GM19372 (cell line): ENCODE measurements at regions not wholly inside any gene's neighbourhood (a gene's known extent, or its start where the extent isn't known, plus 50 kb on each side); places are given as distances from the start of the nearest gene placed in this dataset.
"Not testable (repeated sequence)": the region's sequence is repeated elsewhere in the genome, so short reads cannot be mapped to it uniquely, and the experiment has no call there.

Source experiments
- ATAC-seq: cut with Tn5 transposase; IDR thresholded peaks from one replicate; pipeline ENCODE4 v1.9.1; 2021; ENCODE audit warnings: mild to moderate bottlenecking, low read depth, moderate library complexity; ENCODE audit not compliant: unreplicated experiment

GRCh38 chr1:34366875-34367624 is 190.3 kb downstream of the C1orf94 start:
- ATAC-seq = no peak

DNA sequence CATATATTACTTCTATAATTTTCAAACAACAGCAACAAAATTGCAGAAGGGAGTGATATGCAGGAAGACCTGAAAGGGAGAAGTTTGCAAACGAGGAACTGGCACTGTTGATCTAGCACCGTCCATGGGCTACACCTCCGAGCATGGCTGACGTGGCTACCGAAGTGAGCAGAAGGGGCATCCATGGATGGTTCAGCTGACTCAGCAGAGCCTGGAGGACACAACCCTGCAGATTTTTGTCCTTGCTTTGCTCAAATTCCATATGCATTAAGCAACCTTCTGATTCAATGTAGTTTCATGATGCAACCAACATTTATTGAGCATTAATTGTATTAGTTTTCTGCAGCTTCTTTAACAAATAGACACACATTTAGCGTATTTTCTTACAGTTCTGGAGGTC is 191.2 kb downstream of the C1orf94 start:
- ATAC-seq = no peak

DNA sequence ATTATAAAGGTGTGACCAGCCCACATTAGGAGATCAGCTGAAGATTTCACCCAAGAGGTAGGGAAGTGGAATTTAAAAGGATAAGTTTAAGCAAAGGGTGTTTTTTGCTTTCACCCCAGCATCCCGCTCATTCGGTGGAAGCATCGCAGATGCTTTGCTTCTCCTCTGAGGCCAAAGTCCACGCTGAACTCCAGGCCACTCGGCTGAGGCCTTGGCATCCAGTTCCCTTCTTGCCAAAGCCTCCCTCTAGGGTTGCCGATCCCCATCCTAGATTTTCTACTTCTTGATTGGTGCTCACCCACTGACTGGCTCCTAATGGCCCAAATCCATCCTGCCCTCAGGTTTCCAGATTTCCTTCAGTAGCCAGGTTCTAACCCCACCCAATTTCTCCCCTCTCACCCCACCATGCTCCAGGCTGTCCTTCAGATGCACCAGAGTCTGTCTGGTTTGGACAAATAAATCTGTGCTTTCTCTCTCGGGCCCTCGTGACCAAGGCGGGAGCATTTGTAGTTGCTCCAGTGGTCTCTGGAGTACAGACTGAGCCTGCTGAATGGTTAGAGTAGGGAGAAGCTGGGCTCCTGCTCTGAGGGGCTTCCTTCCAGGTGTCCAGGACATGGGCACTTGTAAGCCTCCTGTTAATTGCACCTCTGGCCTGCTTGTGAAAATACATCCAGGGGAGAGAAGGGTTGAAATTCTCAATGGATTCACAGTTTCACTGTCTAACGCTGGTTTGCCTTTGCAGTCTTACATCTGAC is 193.2 kb downstream of the C1orf94 start:
- ATAC-seq = no peak

GRCh38 chr1:34370748-34371147 is 194.0 kb downstream of the C1orf94 start:
- ATAC-seq = no peak

DNA sequence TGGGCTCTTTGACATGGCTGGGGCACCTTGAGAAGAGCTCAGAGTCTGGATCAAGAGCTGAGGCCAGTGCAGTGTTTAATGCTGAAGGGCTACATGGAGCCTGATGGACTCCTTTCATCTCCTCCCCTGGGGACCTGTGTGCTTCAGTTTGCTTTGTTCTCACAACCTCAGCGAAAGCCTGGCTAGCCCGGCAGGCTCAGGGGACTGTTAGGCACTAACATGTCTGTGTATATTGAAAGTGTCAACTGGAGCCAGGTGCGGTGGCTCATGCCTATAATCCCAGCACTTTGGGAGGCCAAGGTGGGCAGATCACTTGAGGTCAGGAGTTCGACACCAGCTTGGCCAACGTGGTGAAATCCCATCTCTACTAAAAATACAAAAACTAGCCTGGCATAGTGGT is 194.5 kb downstream of the C1orf94 start:
- not testable (repeated sequence) for ATAC-seq

DNA sequence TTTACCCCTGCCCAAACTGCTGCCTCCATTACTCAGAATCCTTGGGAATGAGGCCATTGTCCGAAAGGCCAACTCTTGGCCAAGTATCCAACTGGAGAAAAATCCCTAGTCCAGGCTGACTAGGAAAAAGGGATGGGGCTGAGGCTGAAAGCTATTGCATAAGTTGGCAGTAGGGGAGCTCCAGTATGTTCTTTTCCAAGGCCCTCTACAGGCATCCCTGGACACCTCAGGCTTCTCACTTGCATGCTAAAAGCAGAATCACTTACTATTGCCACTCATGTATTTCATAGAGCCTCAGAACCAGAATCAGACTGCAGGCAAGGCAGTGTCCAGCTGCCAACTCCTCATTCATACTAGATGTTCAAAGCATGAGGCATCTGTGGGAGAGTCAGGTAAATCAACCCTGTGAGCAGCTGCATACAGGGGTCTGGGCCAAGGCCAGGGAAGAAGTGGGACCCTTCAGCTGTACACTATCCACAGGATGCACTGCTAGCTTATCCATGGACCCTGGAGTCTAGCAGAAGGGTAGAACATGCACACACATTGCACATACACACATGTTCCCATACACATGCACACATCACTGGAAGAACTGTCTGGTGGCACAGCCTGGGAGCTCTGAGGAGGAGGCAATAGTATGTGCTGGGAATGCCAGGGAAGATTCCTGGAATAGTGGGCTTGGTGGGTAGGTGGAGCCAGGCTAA is 195.3 kb downstream of the C1orf94 start:
- no peak for ATAC-seq

DNA sequence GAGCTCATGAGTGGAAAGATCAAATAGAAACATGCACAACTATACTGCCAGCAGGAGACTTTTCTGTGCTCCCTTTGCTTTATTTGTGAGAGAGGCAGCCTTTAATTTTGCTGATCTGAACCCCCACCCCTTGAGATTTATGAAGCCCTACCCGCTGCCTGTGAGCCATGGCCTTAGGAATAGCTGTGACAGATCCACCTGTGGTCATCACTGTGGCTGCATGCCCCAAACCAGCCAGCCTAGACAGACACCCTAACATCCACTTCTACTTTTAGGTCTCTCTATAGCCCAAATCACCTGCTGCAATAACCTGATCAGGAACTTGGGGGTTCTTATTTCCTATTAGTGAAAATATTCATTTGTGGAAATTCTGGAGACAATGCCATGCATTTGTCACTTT is 196.2 kb downstream of the C1orf94 start:
- ATAC-seq = no peak

DNA sequence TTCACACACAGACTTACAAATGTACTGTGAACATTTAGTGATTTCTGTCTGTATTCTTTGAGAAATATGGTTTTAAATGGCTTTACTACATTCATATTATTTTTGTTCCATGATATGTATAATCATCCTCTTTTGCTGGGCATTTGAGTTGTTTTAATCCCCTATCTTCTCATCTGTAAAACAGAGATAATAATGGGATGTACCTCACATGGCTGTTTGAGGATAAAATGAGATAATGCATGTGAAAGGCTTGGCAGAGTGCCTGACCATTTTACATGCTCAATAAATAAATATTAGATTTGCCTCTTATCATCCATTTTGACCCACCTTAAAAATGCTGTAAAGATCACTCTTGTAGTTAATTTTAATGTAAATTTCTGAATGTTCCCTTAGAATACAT is 197.2 kb downstream of the C1orf94 start:
- ATAC-seq = no peak

DNA sequence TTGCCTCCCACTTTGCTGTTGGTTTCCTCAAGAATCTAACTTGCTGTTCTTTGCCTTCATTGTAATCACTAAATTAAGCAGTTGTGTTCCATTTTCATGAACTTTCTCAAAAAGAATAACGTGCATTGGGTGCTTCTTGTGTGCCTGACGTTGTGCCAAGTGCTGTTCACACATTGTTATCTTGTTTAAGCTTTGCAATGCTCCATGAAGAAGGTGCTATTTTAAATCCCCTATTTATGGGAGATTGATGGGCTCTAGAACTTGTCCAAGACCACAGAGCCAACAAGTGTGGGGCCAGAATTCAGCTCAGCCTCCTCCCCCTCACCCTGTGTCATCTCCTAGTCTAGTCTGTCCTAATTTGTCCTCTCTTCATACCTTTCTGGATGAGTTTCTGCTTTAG is 199.8 kb downstream of the C1orf94 start:
- no peak for ATAC-seq

DNA sequence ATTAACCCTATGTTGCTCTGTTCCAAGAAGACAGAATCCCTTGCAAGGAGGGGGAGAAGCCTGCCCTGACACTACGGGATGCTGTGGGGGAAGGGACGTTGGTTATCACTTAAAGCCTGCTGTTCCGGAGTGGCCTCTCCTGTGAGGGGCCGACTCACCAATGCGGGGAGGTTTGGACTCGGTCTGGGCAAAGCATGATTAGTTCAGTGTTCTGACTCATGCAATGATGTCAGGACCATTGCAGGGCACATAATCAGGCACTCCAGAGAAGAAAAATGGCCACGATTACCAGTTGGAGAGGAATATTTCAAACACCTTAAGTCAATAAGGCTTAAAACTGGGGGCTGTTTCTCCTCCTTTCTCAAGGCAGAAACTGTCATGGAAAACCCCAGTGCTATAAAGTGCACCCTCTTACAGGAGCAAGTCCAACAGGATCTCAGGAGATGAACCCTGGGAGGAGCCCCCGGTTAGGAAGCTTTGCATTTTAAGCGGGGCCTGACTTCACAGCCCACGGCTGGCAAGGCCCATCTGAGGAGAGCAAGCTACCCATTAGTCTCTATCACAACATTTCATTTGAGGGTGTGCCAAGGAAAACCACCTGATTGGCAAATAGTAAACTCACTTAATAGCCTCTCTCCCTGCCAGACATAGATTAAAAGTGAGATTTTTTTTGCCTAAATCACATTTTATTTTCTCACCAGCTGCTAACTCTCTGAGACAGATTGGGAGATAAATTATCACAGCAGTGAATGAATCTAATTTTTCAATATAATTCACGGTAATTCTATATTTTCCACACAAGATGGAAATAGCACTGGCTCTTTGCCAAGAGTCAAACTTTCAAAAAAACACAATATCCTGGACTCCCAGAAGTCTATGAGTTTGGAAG is 202.5 kb downstream of the C1orf94 start:
- ATAC-seq = no peak

GRCh38 chr1:34379911-34380310 is 203.2 kb downstream of the C1orf94 start:
- ATAC-seq = no peak

DNA sequence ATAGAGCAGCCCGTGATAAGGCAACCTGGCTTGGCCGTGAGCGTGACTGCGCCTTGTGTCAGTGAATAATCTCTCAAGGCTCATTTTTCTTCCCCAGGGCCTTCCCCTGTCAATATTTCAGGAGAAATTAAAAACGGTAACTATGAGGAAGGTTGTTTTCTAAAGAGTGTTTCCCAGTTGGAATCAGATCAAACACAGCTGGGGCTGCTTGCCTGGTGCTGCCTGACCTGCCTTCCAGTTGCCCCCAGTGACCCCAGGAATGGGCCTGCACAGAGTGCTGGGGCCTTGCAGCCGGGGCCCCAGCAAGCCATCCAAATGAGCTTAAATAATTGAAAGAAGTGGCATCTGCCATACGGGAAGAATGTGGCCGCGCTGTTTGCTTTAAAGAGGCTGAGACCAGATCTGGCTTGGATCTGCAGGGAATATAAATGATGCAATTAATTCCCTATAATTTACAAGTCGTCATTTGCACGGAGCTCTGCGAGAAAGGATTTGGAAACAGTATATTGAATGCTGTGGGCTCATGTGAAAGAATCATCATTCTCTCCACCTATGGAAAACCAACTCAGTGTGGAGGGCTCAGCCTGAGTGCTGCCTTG is 203.9 kb downstream of the C1orf94 start:
- ATAC-seq = no peak

GRCh38 chr1:34389974-34390373 is 213.3 kb downstream of the C1orf94 start:
- no peak for ATAC-seq

DNA sequence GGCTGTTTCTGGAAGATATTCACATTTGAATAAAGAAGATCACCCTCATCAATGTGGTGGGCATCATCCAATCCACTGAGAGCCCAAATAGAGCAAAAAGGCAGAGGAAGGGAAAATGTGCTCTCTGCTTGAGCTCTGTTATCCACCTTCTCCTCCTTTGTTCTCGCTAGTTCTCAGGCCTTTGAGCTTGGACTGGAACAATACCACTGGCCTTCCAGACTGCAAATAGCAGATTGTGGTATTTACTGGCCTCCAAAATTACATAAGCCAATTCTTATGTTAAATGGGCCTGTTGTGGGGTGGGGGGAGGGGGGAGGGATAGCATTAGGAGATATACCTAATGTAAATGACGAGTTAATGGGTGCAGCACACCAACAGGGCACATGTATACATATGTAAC is 219.3 kb downstream of the C1orf94 start:
- ATAC-seq = no peak

- ATAC-seq = no peak
These were observed 221.7 kb downstream of the C1orf94 start for GRCh38 chr1:34398241-34398915.

DNA sequence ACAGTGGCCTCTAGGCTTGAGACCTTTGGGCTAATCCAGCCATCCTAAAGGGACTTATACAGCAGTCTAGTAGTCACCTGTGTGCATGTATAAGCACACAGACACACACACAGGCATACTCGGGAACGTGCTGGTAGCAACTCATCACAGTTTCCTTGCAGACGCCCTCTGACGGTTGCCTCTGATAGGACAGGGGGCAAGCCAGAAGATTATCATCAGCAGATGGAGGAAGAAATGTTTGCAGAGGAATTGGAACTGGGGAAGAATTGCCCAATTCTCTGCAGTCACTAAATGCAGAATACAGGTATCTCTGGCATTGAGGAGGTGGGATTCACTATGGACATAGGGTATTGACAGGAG is 222.2 kb downstream of the C1orf94 start:
- no peak for ATAC-seq

DNA sequence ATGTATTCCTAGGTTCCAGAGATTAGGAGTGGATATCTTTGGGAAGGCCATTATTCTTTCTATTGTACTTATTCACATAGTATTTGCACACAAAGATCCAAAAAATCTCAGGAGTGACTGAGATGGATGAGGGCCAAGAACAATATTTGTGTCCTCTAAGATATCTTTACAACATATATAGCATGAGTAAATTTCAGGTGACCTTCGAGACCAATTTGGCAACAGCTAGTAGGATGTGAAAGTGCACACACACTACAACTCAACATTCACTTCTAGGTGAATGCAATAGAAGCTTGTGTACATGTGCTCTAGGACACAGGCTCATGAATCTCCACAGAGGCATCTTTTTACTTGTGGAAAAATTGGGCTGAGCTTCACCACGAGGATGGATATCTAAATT is 224.0 kb downstream of the C1orf94 start:
- ATAC-seq = no peak

- no peak for ATAC-seq
These were observed 226.4 kb downstream of the C1orf94 start for GRCh38 chr1:34403156-34403555.

DNA sequence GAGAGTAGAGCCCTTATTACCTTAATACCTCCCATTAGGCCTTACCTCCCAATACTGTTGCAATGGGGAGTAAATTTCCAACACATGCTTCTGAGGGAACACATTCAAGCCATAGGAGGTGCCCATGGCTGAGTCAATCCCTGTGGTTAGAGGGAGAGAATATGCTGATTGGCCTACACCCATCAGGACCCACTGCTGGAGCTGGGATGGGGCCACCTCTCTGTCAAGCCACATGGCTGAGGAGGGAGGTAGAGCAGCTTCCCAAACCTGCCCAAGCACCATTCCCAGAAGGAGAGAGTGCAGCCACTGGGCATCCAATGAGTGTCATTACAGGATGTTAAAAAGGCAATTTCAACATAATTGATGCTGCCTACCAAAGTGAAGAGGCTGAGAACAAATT is 228.1 kb downstream of the C1orf94 start:
- no peak for ATAC-seq
